Activated naive CD4-positive, alpha-beta T cell treated with anti-CD3 and anti-CD28 coated beads for 36 hours (primary cell): ENCODE measurements at regions not wholly inside any gene's neighbourhood (a gene's known extent, or its start where the extent isn't known, plus 50 kb on each side); places are given as distances from the start of the nearest gene placed in this dataset.
"Not testable (repeated sequence)": the region's sequence is repeated elsewhere in the genome, so short reads cannot be mapped to it uniquely, and the experiment has no call there.

Experiments used
- CTCF ChIA-PET: fragments of 350-600 bp; sonication (Branson Sonifier 250); formaldehyde crosslinking; loops from one replicate; lab custom pipeline; 2021; ENCODE audit warnings: antibody characterized with exemption; lab: Charles Lee
- DNase-seq: peaks from one replicate; pipeline ENCODE4 v3.0.0-alpha.2; 2020
- H3K27ac Mint-ChIP-seq: one replicate; pipeline ENCODE4 v1.8.0; 2021; ENCODE audit warnings: mild to moderate bottlenecking, mixed read lengths
- H3K27me3 Mint-ChIP-seq: one replicate; pipeline ENCODE4 v1.8.0; 2021; ENCODE audit warnings: low read depth, mixed read lengths
- H3K36me3 Mint-ChIP-seq: one replicate; pipeline ENCODE4 v1.8.0; 2021; ENCODE audit warnings: low read depth, mixed read lengths
- H3K4me1 Mint-ChIP-seq: one replicate; pipeline ENCODE4 v1.8.0; 2021; ENCODE audit warnings: low read depth, mixed read lengths
- H3K4me3 Mint-ChIP-seq: one replicate; pipeline ENCODE4 v1.8.0; 2021; ENCODE audit warnings: mild to moderate bottlenecking, moderate library complexity, mixed read lengths
- H3K9me3 Mint-ChIP-seq: one replicate; pipeline ENCODE4 v1.8.0; 2021; ENCODE audit warnings: mixed read lengths
- intact Hi-C: fragments of 100-400 bp; cut with micrococcal nuclease; formaldehyde crosslinking; loops from one replicate; pipeline ENCODE4 v1.15.1; 2023

GRCh38 chr6:116982401-116982800 lies 105.4 kb downstream of the RFX6 start:
- Mint-ChIP-seq H3K27me3 (no peaks in the 10 kb centered on the region), H3K27ac (no peak overlapping the region), H3K36me3 (no peaks in the 10 kb centered on the region), H3K4me3 (no peak overlapping the region), H3K9me3 (peaks cover 7% of the 10 kb centered on the region), H3K4me1 (no peaks in the 10 kb centered on the region)
- intact Hi-C loops, result no loop called here
- no peak for DNase-seq
- CTCF ChIA-PET, result interaction anchor here (0.9 kb wide), 1 partner anchor 10 kb away, joined by 6 read pairs; no protein-coding TSS in a partner anchor

- Mint-ChIP-seq H3K9me3 (peaks cover 7% of the 10 kb centered on the region), H3K4me1 (no peaks in the 10 kb centered on the region), H3K4me3 (no peak overlapping the region), H3K36me3 (no peaks in the 10 kb centered on the region), H3K27me3 (no peaks in the 10 kb centered on the region), H3K27ac (no peak overlapping the region)
- no peak for DNase-seq
- CTCF ChIA-PET, result interaction anchor here (0.9 kb wide), 1 partner anchor 11 kb away, joined by 6 read pairs; no protein-coding TSS in a partner anchor
- intact Hi-C loops, result no loop called here
Observed at GRCh38 chr6:116983375-116983774, 106.3 kb downstream of the RFX6 start.

GRCh38 chr6:116986819-116987218 lies 109.8 kb downstream of the RFX6 start:
- no peak overlapping the region for H3K4me3 Mint-ChIP-seq
- no peak for DNase-seq
- H3K36me3 Mint-ChIP-seq, result no peaks in the 10 kb centered on the region

GRCh38 chr6:116990679-116991078 lies 113.6 kb downstream of the RFX6 start:
- Mint-ChIP-seq H3K27ac (no peak overlapping the region), H3K4me1 (no peaks in the 10 kb centered on the region), H3K27me3 (no peaks in the 10 kb centered on the region), H3K4me3 (no peak overlapping the region), H3K36me3 (no peaks in the 10 kb centered on the region), H3K9me3 (peaks cover 3% of the 10 kb centered on the region)
- intact Hi-C loops, result no loop called here
- CTCF ChIA-PET, result no interaction called here
- no peak for DNase-seq

More at GRCh38 chr6:116986819-116987218, 109.8 kb downstream of the RFX6 start:
- intact Hi-C loops, result no loop called here
- Mint-ChIP-seq H3K9me3 (peaks cover 7% of the 10 kb centered on the region), H3K27me3 (no peaks in the 10 kb centered on the region), H3K27ac (no peak overlapping the region), H3K4me1 (no peaks in the 10 kb centered on the region)
- CTCF ChIA-PET, result no interaction called here

- intact Hi-C loops, result no loop called here
Observed at GRCh38 chr6:116992546-116992945, 115.5 kb downstream of the RFX6 start.

GRCh38 chr6:116994447-116994846 lies 117.4 kb downstream of the RFX6 start:
- Mint-ChIP-seq H3K36me3 (no peaks in the 10 kb centered on the region), H3K4me1 (no peaks in the 10 kb centered on the region), H3K4me3 (no peak overlapping the region), H3K27ac (no peak overlapping the region), H3K9me3 (peaks cover 3% of the 10 kb centered on the region), H3K27me3 (no peaks in the 10 kb centered on the region)
- DNase-seq, result no peak
- CTCF ChIA-PET, result no interaction called here
- intact Hi-C loops, result no loop called here

More at GRCh38 chr6:116992546-116992945, 115.5 kb downstream of the RFX6 start:
- CTCF ChIA-PET, result no interaction called here
- no peak overlapping the region for H3K27ac Mint-ChIP-seq
- no peaks in the 10 kb centered on the region for H3K27me3 Mint-ChIP-seq
- H3K4me3 Mint-ChIP-seq, result no peak overlapping the region
- DNase-seq, result no peak
- peaks cover 3% of the 10 kb centered on the region for H3K9me3 Mint-ChIP-seq
- H3K4me1 Mint-ChIP-seq, result no peaks in the 10 kb centered on the region
- no peaks in the 10 kb centered on the region for H3K36me3 Mint-ChIP-seq

GRCh38 chr6:116996842-116997241 lies 119.8 kb downstream of the RFX6 start:
- CTCF ChIA-PET, result no interaction called here
- no peak overlapping the region for H3K4me3 Mint-ChIP-seq

GRCh38 chr6:116997496-116997895 lies 120.5 kb downstream of the RFX6 start:
- Mint-ChIP-seq H3K27me3 (peaks cover 2% of the 10 kb centered on the region), H3K36me3 (no peaks in the 10 kb centered on the region), H3K4me1 (no peaks in the 10 kb centered on the region), H3K27ac (no peak overlapping the region), H3K9me3 (peaks cover 3% of the 10 kb centered on the region), H3K4me3 (no peak overlapping the region)
- no peak for DNase-seq
- intact Hi-C loops, result no loop called here
- CTCF ChIA-PET, result no interaction called here

More at GRCh38 chr6:116996842-116997241, 119.8 kb downstream of the RFX6 start:
- no peak overlapping the region for H3K27ac Mint-ChIP-seq
- intact Hi-C loops, result no loop called here
- no peaks in the 10 kb centered on the region for H3K27me3 Mint-ChIP-seq
- H3K36me3 Mint-ChIP-seq, result no peaks in the 10 kb centered on the region
- H3K4me1 Mint-ChIP-seq, result no peaks in the 10 kb centered on the region
- DNase-seq, result no peak
- H3K9me3 Mint-ChIP-seq, result peaks cover 3% of the 10 kb centered on the region

- intact Hi-C loops, result no loop called here
- no peak for DNase-seq
- Mint-ChIP-seq H3K4me3 (no peak overlapping the region), H3K27ac (no peak overlapping the region), H3K4me1 (no peaks in the 10 kb centered on the region), H3K27me3 (peaks cover under 1% of the 10 kb centered on the region), H3K9me3 (peaks cover 2% of the 10 kb centered on the region), H3K36me3 (no peaks in the 10 kb centered on the region)
- CTCF ChIA-PET, result no interaction called here
Observed at GRCh38 chr6:117007659-117008058, 130.6 kb downstream of the RFX6 start.

GRCh38 chr6:117008618-117009017 lies 131.6 kb downstream of the RFX6 start:
- peaks cover 5% of the 10 kb centered on the region for H3K9me3 Mint-ChIP-seq
- intact Hi-C loops, result no loop called here
- CTCF ChIA-PET, result interaction anchor here (0.6 kb wide), 1 partner anchor 233 kb away, joined by 4 read pairs; no protein-coding TSS in a partner anchor
- no peaks in the 10 kb centered on the region for H3K36me3 Mint-ChIP-seq
- no peak for DNase-seq
- no peak overlapping the region for H3K4me3 Mint-ChIP-seq
- H3K27me3 Mint-ChIP-seq, result no peaks in the 10 kb centered on the region
- H3K27ac Mint-ChIP-seq, result no peak overlapping the region
- H3K4me1 Mint-ChIP-seq, result no peaks in the 10 kb centered on the region

GRCh38 chr6:117014641-117015473 lies 137.8 kb downstream of the RFX6 start:
- CTCF ChIA-PET, H3K4me3 Mint-ChIP-seq, H3K27ac Mint-ChIP-seq, intact Hi-C loops, DNase-seq, H3K36me3 Mint-ChIP-seq, H3K27me3 Mint-ChIP-seq, H3K4me1 Mint-ChIP-seq: not testable (repeated sequence)
- H3K9me3 Mint-ChIP-seq, result peaks cover 11% of the 10 kb centered on the region

GRCh38 chr6:117015474-117015804 lies 138.4 kb downstream of the RFX6 start:
- H3K36me3 Mint-ChIP-seq, intact Hi-C loops, H3K4me3 Mint-ChIP-seq, H3K27me3 Mint-ChIP-seq, DNase-seq, H3K4me1 Mint-ChIP-seq, CTCF ChIA-PET, H3K27ac Mint-ChIP-seq: not testable (repeated sequence)
- peaks cover 11% of the 10 kb centered on the region for H3K9me3 Mint-ChIP-seq

- no peak for DNase-seq
Observed at GRCh38 chr6:117018771-117019170, 141.7 kb downstream of the RFX6 start.

More at GRCh38 chr6:117018771-117019170, 141.7 kb downstream of the RFX6 start:
- CTCF ChIA-PET, result no interaction called here
- no peaks in the 10 kb centered on the region for H3K4me1 Mint-ChIP-seq
- H3K4me3 Mint-ChIP-seq, result no peak overlapping the region
- H3K36me3 Mint-ChIP-seq, result no peaks in the 10 kb centered on the region
- H3K9me3 Mint-ChIP-seq, result peaks cover 8% of the 10 kb centered on the region
- H3K27ac Mint-ChIP-seq, result no peak overlapping the region
- H3K27me3 Mint-ChIP-seq, result peaks cover 4% of the 10 kb centered on the region
- intact Hi-C loops, result no loop called here
